Trophoblast cell (in vitro differentiated cells and primary cell): ENCODE measurements at regions not wholly inside any gene's neighbourhood (a gene's known extent, or its start where the extent isn't known, plus 50 kb on each side); places are given as distances from the start of the nearest gene placed in this dataset.
"Not testable (repeated sequence)": the region's sequence is repeated elsewhere in the genome, so short reads cannot be mapped to it uniquely, and the experiment has no call there.

Experiments used
- DNase-seq, 2 donors: peaks; one replicate each; pipeline ENCODE4 v3.0.0-alpha.2; 2016
- H2AFZ ChIP-seq: 2 replicates; pipeline ENCODE4 v1.6.1; 2013; ENCODE audit warnings: low read length, moderate library complexity, mild to moderate bottlenecking; ENCODE audit not compliant: insufficient read depth, poor library complexity
- H2AK5ac ChIP-seq: 2 replicates; pipeline ENCODE4 v1.6.1; 2013; ENCODE audit warnings: mild to moderate bottlenecking, low read length
- H2BK120ac ChIP-seq: 2 replicates; pipeline ENCODE4 v1.6.1; 2013; ENCODE audit warnings: low read length, mild to moderate bottlenecking, moderate library complexity; ENCODE audit not compliant: insufficient read depth, poor library complexity
- H2BK12ac ChIP-seq: 2 replicates; pipeline ENCODE4 v1.6.1; 2013; ENCODE audit warnings: mild to moderate bottlenecking, low read length, moderate library complexity
- H2BK5ac ChIP-seq: 2 replicates; pipeline ENCODE4 v1.6.1; 2013; ENCODE audit warnings: low read length, low read depth, moderate library complexity, mild to moderate bottlenecking; ENCODE audit not compliant: poor library complexity
- H3K14ac ChIP-seq: 2 replicates; pipeline ENCODE4 v1.6.1; 2013; ENCODE audit warnings: mild to moderate bottlenecking, low read length
- H3K18ac ChIP-seq: 2 replicates; pipeline ENCODE4 v1.6.1; 2013; ENCODE audit warnings: mild to moderate bottlenecking, low read length
- H3K23ac ChIP-seq: 2 replicates; pipeline ENCODE4 v1.6.1; 2013; ENCODE audit warnings: low read length
- H3K27ac ChIP-seq: 2 replicates; pipeline ENCODE4 v1.5.1; 2013; ENCODE audit warnings: low read depth, mild to moderate bottlenecking, inconsistent platforms, low read length, moderate library complexity
- H3K27me3 ChIP-seq: 2 replicates; pipeline ENCODE4 v1.6.1; 2013; ENCODE audit warnings: inconsistent platforms, mild to moderate bottlenecking, low read length, moderate library complexity; ENCODE audit not compliant: insufficient read depth
- H3K36me3 ChIP-seq, 2 experiments: 1 replicate in 1 of 2; 2 replicates in 1 of 2; pipeline ENCODE4 v1.6.1; 2013; ENCODE audit warnings: low read length in 2 of 2, mild to moderate bottlenecking in 2 of 2, moderate library complexity in 1 of 2; ENCODE audit not compliant: insufficient read depth in 2 of 2, control insufficient read depth in 1 of 2
- H3K4ac ChIP-seq: 2 replicates; pipeline ENCODE4 v1.6.1; 2013; ENCODE audit warnings: low read depth, mild to moderate bottlenecking, low read length, moderate library complexity
- H3K4me1 ChIP-seq, 2 experiments: 1 replicate in 1 of 2; 2 replicates in 1 of 2; pipeline ENCODE4 v1.6.1; 2013; ENCODE audit warnings: low read length in 2 of 2, mild to moderate bottlenecking in 2 of 2, moderate library complexity in 1 of 2; ENCODE audit not compliant: insufficient read depth in 2 of 2, control insufficient read depth in 1 of 2
- H3K4me2 ChIP-seq: 2 replicates; pipeline ENCODE4 v1.6.1; 2013; ENCODE audit warnings: inconsistent platforms, mild to moderate bottlenecking, low read length, moderate library complexity
- H3K4me3 ChIP-seq: 2 replicates; pipeline ENCODE4 v1.5.1; 2013; ENCODE audit warnings: mild to moderate bottlenecking, low read depth, low read length, inconsistent platforms
- H3K79me1 ChIP-seq: one replicate; pipeline ENCODE4 v1.6.1; 2013; ENCODE audit warnings: low read length
- H3K79me2 ChIP-seq: 2 replicates; pipeline ENCODE4 v1.6.1; 2013; ENCODE audit warnings: low read length, mild to moderate bottlenecking; ENCODE audit not compliant: control insufficient read depth, insufficient read depth, poor library complexity
- H3K9ac ChIP-seq: 2 replicates; pipeline ENCODE4 v1.6.1; 2013; ENCODE audit warnings: mild to moderate bottlenecking, low read length
- H3K9me3 ChIP-seq: 2 replicates; pipeline ENCODE4 v1.6.1; 2013; ENCODE audit warnings: low read depth, mild to moderate bottlenecking, control low read depth, inconsistent platforms, low read length; ENCODE audit not compliant: insufficient read depth
- H4K12ac ChIP-seq: 2 replicates; pipeline ENCODE4 v1.6.1; 2013; ENCODE audit warnings: low read depth, mild to moderate bottlenecking, low read length, moderate library complexity
- H4K8ac ChIP-seq: 2 replicates; pipeline ENCODE4 v1.6.1; 2013; ENCODE audit warnings: low read depth, mild to moderate bottlenecking, low read length, moderate library complexity
- H4K91ac ChIP-seq: one replicate; pipeline ENCODE4 v1.6.1; 2013; ENCODE audit warnings: low read depth, mild to moderate bottlenecking, low read length, moderate library complexity
- WGBS: extraction: QIAGEN DNeasy Blood & Tissue Kit; methylation state at CpG from one replicate; pipeline ENCODE4 v1.1.7; 2013; ENCODE audit warnings: missing lambda C conversion rate; ENCODE audit not compliant: insufficient read length, insufficient coverage; ENCODE audit errors: extremely low coverage; 5-methylcytosine and 5-hydroxymethylcytosine counted together

DNA sequence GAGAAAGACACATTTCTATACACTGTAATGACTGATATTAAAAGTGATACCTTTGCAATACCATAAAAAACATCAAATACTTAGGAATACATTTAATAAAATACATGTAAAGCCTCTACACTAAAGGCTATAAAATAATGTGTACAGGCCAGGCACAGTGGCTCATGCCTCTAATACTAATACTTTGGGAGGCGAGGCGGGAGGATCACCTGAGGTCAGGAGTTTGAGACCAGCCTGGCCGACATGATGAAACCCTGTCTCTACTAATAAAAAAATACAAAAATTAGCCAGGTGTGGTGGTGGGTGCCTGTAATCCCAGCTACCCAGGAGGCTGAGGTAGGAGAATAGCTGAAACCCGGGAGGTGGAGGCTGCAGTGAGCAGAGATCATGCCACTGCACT lies 59.8 kb upstream of the RTL6 start:
- H3K79me1 ChIP-seq, H3K9ac ChIP-seq, H2AK5ac ChIP-seq, H3K27me3 ChIP-seq, H3K9me3 ChIP-seq, H3K4me2 ChIP-seq, H3K4me1 ChIP-seq, H4K8ac ChIP-seq, H3K27ac ChIP-seq, H2BK5ac ChIP-seq, H4K91ac ChIP-seq, H3K79me2 ChIP-seq, H2BK12ac ChIP-seq, H3K23ac ChIP-seq, H3K18ac ChIP-seq, H2AFZ ChIP-seq, H3K14ac ChIP-seq, H3K4ac ChIP-seq, H2BK120ac ChIP-seq, DNase-seq, H3K4me3 ChIP-seq, H3K36me3 ChIP-seq, H4K12ac ChIP-seq: not testable (repeated sequence)
- no CpG with 5 or more reads among the region's 4 CpGs for WGBS

DNA sequence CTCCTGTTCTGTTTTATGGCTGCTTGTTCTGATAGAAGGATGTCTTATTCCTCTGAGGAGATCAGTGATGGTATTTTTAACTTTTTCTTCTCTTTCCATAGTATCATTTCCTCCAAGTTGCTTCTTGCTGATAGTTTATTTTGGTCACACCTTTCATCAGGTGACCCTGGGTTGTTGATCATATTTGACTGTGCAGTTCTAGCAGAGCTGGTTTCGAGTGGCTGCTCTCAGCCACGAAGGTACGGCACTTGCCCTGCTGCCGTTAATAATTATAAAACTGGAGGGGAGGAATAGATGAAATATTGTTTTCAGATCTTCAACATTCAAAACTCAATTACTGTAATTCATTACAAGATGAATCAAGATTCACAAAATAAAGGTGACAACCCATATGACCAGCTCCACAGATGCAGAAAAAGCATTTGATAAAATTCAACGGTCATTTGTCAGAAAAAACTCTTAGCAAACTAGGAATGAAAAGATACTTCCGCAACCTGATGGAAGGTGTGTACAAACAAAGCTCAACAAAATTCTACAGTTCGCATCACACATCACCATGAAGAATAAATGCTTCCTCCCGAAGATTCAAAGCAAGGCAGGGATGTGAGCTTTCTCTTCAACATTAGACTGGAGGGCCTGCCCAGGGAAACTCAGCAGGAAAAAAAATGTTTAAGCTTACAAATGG lies 59.2 kb upstream of the RTL6 start:
- Histone ChIP-seq H2AFZ (no peak overlapping the region), H3K79me1 (no peaks in the 10 kb centered on the region), H3K4me2 (no peak overlapping the region), H3K4ac (no peak overlapping the region), H3K9me3 (no peaks in the 10 kb centered on the region), H3K27me3 (no peaks in the 10 kb centered on the region), H3K4me1 (no peaks in the 10 kb centered on the region), H3K18ac (no peak overlapping the region), H4K91ac (no peak overlapping the region), H2BK12ac (no peak overlapping the region), H2BK120ac (no peak overlapping the region), H4K8ac (no peak overlapping the region), H3K23ac (no peak overlapping the region), H3K14ac (no peak overlapping the region), H3K36me3 (no peaks in the 10 kb centered on the region), H3K79me2 (no peaks in the 10 kb centered on the region), H3K27ac (no peak overlapping the region), H3K4me3 (no peak overlapping the region), H4K12ac (no peak overlapping the region), H3K9ac (no peak overlapping the region), H2BK5ac (no peak overlapping the region), H2AK5ac (no peak overlapping the region)
- no CpG with 5 or more reads among the region's 8 CpGs for WGBS
- DNase-seq, result no peak

DNA sequence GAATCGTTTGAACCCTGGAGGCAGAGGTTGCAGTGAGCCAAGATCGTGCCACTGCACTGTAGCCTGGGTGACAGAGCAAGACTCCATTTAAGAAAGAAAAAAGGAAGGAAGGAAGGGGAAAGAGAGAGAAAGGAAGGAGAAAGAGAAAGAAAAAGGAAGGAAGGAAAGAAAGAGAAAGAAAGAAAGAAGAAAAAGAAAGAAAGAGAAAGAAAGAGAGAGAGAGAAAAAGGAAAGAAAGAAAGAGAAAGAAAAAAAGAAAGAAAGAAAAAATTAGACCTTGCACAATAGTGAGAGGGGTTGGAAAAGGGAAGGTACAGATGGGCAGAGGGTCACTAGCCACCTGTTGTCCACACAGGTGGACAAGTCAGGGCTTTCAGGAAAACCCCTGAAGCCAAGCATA lies 57.6 kb upstream of the RTL6 start:
- peaks cover 0 to 4% of the 10 kb centered on the region in 2 experiments for H3K4me1 ChIP-seq
- H2BK12ac ChIP-seq, result no peak overlapping the region
- H4K8ac ChIP-seq, result no peak overlapping the region
- no peak overlapping the region for H3K23ac ChIP-seq
- H3K27ac ChIP-seq, result no peak overlapping the region
- H3K79me1 ChIP-seq, result no peaks in the 10 kb centered on the region
- H3K4me2 ChIP-seq, result no peak overlapping the region
- no CpG with 5 or more reads among the region's 2 CpGs for WGBS
- H3K27me3 ChIP-seq, result no peaks in the 10 kb centered on the region
- H4K91ac ChIP-seq, result no peak overlapping the region
- no peak overlapping the region for H3K4me3 ChIP-seq
- no peak overlapping the region for H2BK120ac ChIP-seq
- no peaks in the 10 kb centered on the region for H3K9me3 ChIP-seq
- H2BK5ac ChIP-seq, result no peak overlapping the region
- no peak overlapping the region for H3K14ac ChIP-seq
- H3K79me2 ChIP-seq, result peaks cover 1% of the 10 kb centered on the region
- H3K18ac ChIP-seq, result no peak overlapping the region
- no peak overlapping the region for H4K12ac ChIP-seq
- no peak overlapping the region for H2AFZ ChIP-seq
- DNase-seq, result no peak
- no peak overlapping the region for H2AK5ac ChIP-seq
- no peak overlapping the region for H3K4ac ChIP-seq
- no peak overlapping the region for H3K9ac ChIP-seq
- H3K36me3 ChIP-seq, result no peaks in the 10 kb centered on the region

DNA sequence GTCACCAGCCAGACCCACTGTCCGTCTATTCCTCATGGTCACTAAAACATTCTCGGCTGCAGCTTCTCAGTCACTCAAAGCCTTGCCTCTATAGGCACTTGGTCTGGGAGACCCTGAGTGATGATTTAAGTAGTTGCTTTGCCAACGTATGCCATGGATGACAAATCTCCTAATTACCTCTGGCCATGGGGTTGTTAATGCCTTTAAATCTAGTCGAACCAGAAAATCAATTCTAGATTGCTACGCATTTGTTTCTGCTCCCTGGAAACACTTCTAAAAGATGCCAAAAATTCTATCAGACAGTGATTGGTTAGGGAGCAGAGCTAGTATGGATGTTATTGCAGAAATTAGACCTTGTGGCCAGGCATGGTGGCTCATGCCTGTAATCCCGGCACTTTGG lies 57.0 kb upstream of the RTL6 start:
- H3K79me2 ChIP-seq, result peaks cover 1% of the 10 kb centered on the region
- H3K9me3 ChIP-seq, result no peaks in the 10 kb centered on the region
- no peak overlapping the region for H3K23ac ChIP-seq
- peaks cover 0 to 5% of the 10 kb centered on the region in 2 experiments for H3K4me1 ChIP-seq
- H3K36me3 ChIP-seq, result no peaks in the 10 kb centered on the region
- no peak overlapping the region for H3K27ac ChIP-seq
- H4K91ac ChIP-seq, result no peak overlapping the region
- H2BK12ac ChIP-seq, result no peak overlapping the region
- no CpG with 5 or more reads among the region's 6 CpGs for WGBS
- no peak overlapping the region for H4K12ac ChIP-seq
- no peak overlapping the region for H3K4ac ChIP-seq
- no peaks in the 10 kb centered on the region for H3K27me3 ChIP-seq
- no peak overlapping the region for H4K8ac ChIP-seq
- DNase-seq, result no peak
- H2BK120ac ChIP-seq, result no peak overlapping the region
- no peak overlapping the region for H3K14ac ChIP-seq
- H3K4me2 ChIP-seq, result no peak overlapping the region
- H2BK5ac ChIP-seq, result no peak overlapping the region
- H3K18ac ChIP-seq, result no peak overlapping the region
- H3K4me3 ChIP-seq, result no peak overlapping the region
- H2AK5ac ChIP-seq, result no peak overlapping the region
- H2AFZ ChIP-seq, result no peak overlapping the region
- no peak overlapping the region for H3K9ac ChIP-seq
- H3K79me1 ChIP-seq, result no peaks in the 10 kb centered on the region
